HTR-8/SVneo (cell line): ENCODE measurements at regions not wholly inside any gene's neighbourhood (a gene's known extent, or its start where the extent isn't known, plus 50 kb on each side); places are given as distances from the start of the nearest gene placed in this dataset.

Experiments
- DNase-seq: peaks from one replicate; pipeline ENCODE4 v3.0.0; 2011; ENCODE audit warnings: low spot score, mixed read lengths; ENCODE audit not compliant: insufficient read length
- FAIRE-seq: peaks from 2 replicates; lab custom pipeline; 2011; peaks lifted over from hg19 to GRCh38; lab: Jason Lieb, UNC

- DNase-seq: no peak
- no peak for FAIRE-seq
These were observed 103.9 kb upstream of the AFDN start for GRCh38 chr6:167722634-167723309.

GRCh38 chr6:167726043-167726621 is 100.6 kb upstream of the AFDN start:
- DNase-seq (no peak), FAIRE-seq (no peak)

- no peak for FAIRE-seq
- no peak for DNase-seq
These were observed 96.3 kb upstream of the AFDN start for GRCh38 chr6:167730441-167730840.

GRCh38 chr6:167731216-167731615 is 95.5 kb upstream of the AFDN start:
- DNase-seq (no peak), FAIRE-seq (no peak)

- no peak for FAIRE-seq
- no peak for DNase-seq
These were observed 94.8 kb upstream of the AFDN start for GRCh38 chr6:167731731-167732422.

- DNase-seq (no peak), FAIRE-seq (no peak)
These were observed 92.7 kb upstream of the AFDN start for GRCh38 chr6:167733740-167734661.

GRCh38 chr6:167734662-167735083 is 92.0 kb upstream of the AFDN start:
- DNase-seq (no peak), FAIRE-seq (no peak)

- FAIRE-seq (no peak), DNase-seq (no peak)
These were observed 91.4 kb upstream of the AFDN start for GRCh38 chr6:167735084-167735950.

GRCh38 chr6:167735951-167736288 is 90.8 kb upstream of the AFDN start:
- FAIRE-seq: no peak
- DNase-seq: no peak

GRCh38 chr6:167736486-167737204 is 90.1 kb upstream of the AFDN start:
- FAIRE-seq (no peak), DNase-seq (no peak)

- DNase-seq (no peak), FAIRE-seq (no peak)
These were observed 89.4 kb upstream of the AFDN start for GRCh38 chr6:167737205-167737830.

- no peak for FAIRE-seq
- no peak for DNase-seq
These were observed 88.3 kb upstream of the AFDN start for GRCh38 chr6:167738386-167738785.

- FAIRE-seq (no peak), DNase-seq (no peak)
These were observed 86.8 kb upstream of the AFDN start for GRCh38 chr6:167739721-167740475.

GRCh38 chr6:167742719-167743303 is 83.9 kb upstream of the AFDN start:
- DNase-seq: no peak
- no peak for FAIRE-seq

- DNase-seq: no peak
These were observed 81.7 kb upstream of the AFDN start for GRCh38 chr6:167744681-167745669.

GRCh38 chr6:167745670-167746389 is 80.9 kb upstream of the AFDN start:
- no peak for FAIRE-seq

More at GRCh38 chr6:167744681-167745669, 81.7 kb upstream of the AFDN start:
- no peak for FAIRE-seq

More at GRCh38 chr6:167745670-167746389, 80.9 kb upstream of the AFDN start:
- no peak for DNase-seq
